ENCODE measurements at regions not wholly inside any gene's neighbourhood (a gene's known extent, or its start where the extent isn't known, plus 50 kb on each side); places are given as distances from the start of the nearest gene placed in this dataset.
A peak's percentile ranks its signal among the peaks of the same experiment; 100 is the strongest.

- no peak overlapping the region for H3K4me2 ChIP-seq
- CTCF ChIA-PET: no interaction called here
Measured at GRCh38 chr2:58407487-58407886, 166.4 kb upstream of the FANCL start.

GRCh38 chr2:58405341-58405740 lies 164.2 kb upstream of the FANCL start:
- Histone ChIP-seq H3K9me2 (ENCODE audit: insufficient read depth) (no peaks in the 10 kb centered on the region), H3K79me2 (ENCODE audit: low read depth) (no peaks in the 10 kb centered on the region), H2AFZ (0 out of 2 replicates have a peak overlapping the region, but pooled peaks have one; percentile 55), H3K4me3 (no peak overlapping the region), H4K20me1 (ENCODE audit: insufficient read depth) (no peaks in the 10 kb centered on the region), H3K4me2 (no peak overlapping the region), H3K4me1 (replicated peaks; ENCODE audit: insufficient read depth) (no peaks in the 10 kb centered on the region), H3K27ac (no peak overlapping the region), H3F3A (ENCODE audit: insufficient read depth, low read depth) (no peaks in the 10 kb centered on the region), H3K36me3 (ENCODE audit: low read depth) (no peaks in the 10 kb centered on the region), H3K9me3 (ENCODE audit: insufficient read depth, low read depth) (no peaks in the 10 kb centered on the region), H3K27me3 (ENCODE audit: insufficient read depth, low read depth) (no peaks in the 10 kb centered on the region)
- intact Hi-C loops (cut with micrococcal nuclease; ENCODE audit: unreplicated experiment): no loop called here
- no peak for DNase-seq
- ChIA-PET CTCF (interaction anchor here (0.6 kb wide), 1 partner anchor 497 kb away, joined by 4 read pairs; no protein-coding TSS in a partner anchor), POLR2A (ENCODE audit: unreplicated experiment) (interaction anchor here (0.6 kb wide), 1 partner anchor 8 kb away, joined by 6 read pairs; no protein-coding TSS in a partner anchor)
- BruUV-seq (replicated peaks): no TSS peak
- no peak for TF ChIP-seq CTCF (conservative IDR thresholded peaks at IDR 0.05)
- TF ChIP-seq EZH2 (IDR thresholded peaks at IDR 0.05; ENCODE audit: low read depth): no peak

More at GRCh38 chr2:58407487-58407886, 166.4 kb upstream of the FANCL start:
- no peak overlapping the region for H3K27ac ChIP-seq
- H3K4me1 ChIP-seq (replicated peaks; ENCODE audit: insufficient read depth): no peaks in the 10 kb centered on the region
- TF ChIP-seq CTCF (conservative IDR thresholded peaks at IDR 0.05) (no peak), EZH2 (IDR thresholded peaks at IDR 0.05; ENCODE audit: low read depth) (no peak)
- no peaks in the 10 kb centered on the region for H3K9me2 ChIP-seq (ENCODE audit: insufficient read depth)
- no peak overlapping the region for H3K4me3 ChIP-seq
- H4K20me1 ChIP-seq (ENCODE audit: insufficient read depth): no peaks in the 10 kb centered on the region
- DNase-seq: no peak
- no peaks in the 10 kb centered on the region for H3K79me2 ChIP-seq (ENCODE audit: low read depth)
- no peaks in the 10 kb centered on the region for H3K27me3 ChIP-seq (ENCODE audit: insufficient read depth, low read depth)
- POLR2A ChIA-PET (ENCODE audit: unreplicated experiment): no interaction called here
- intact Hi-C loops (cut with micrococcal nuclease; ENCODE audit: unreplicated experiment): no loop called here
- H3K36me3 ChIP-seq (ENCODE audit: low read depth): no peaks in the 10 kb centered on the region
- BruUV-seq (replicated peaks): no TSS peak
- H2AFZ ChIP-seq: no peak overlapping the region
- no peaks in the 10 kb centered on the region for H3K9me3 ChIP-seq (ENCODE audit: insufficient read depth, low read depth)
- no peaks in the 10 kb centered on the region for H3F3A ChIP-seq (ENCODE audit: insufficient read depth, low read depth)

- H3K9me3 ChIP-seq (ENCODE audit: insufficient read depth, low read depth): no peaks in the 10 kb centered on the region
Measured at GRCh38 chr2:58401936-58402335, 160.8 kb upstream of the FANCL start.

More at GRCh38 chr2:58401936-58402335, 160.8 kb upstream of the FANCL start:
- H3K9me2 ChIP-seq (ENCODE audit: insufficient read depth): no peaks in the 10 kb centered on the region
- CTCF ChIA-PET: no interaction called here
- no peaks in the 10 kb centered on the region for H3K4me1 ChIP-seq (replicated peaks; ENCODE audit: insufficient read depth)
- H3K79me2 ChIP-seq (ENCODE audit: low read depth): no peaks in the 10 kb centered on the region
- H4K20me1 ChIP-seq (ENCODE audit: insufficient read depth): no peaks in the 10 kb centered on the region
- no peak for TF ChIP-seq CTCF (conservative IDR thresholded peaks at IDR 0.05)
- H3F3A ChIP-seq (ENCODE audit: insufficient read depth, low read depth): no peaks in the 10 kb centered on the region
- POLR2A ChIA-PET (ENCODE audit: unreplicated experiment): no interaction called here
- intact Hi-C loops (cut with micrococcal nuclease; ENCODE audit: unreplicated experiment): no loop called here
- H3K27me3 ChIP-seq (ENCODE audit: insufficient read depth, low read depth): no peaks in the 10 kb centered on the region
- H2AFZ ChIP-seq: no peak overlapping the region
- no TSS peak for BruUV-seq (replicated peaks)
- no peak overlapping the region for H3K27ac ChIP-seq
- H3K4me3 ChIP-seq: no peak overlapping the region
- no peak overlapping the region for H3K4me2 ChIP-seq
- no peaks in the 10 kb centered on the region for H3K36me3 ChIP-seq (ENCODE audit: low read depth)
- no peak for DNase-seq

All from PC-9 (cell line).